ENCODE measurements at regions not wholly inside any gene's neighbourhood (a gene's known extent, or its start where the extent isn't known, plus 50 kb on each side); places are given as distances from the start of the nearest gene placed in this dataset.

DNA sequence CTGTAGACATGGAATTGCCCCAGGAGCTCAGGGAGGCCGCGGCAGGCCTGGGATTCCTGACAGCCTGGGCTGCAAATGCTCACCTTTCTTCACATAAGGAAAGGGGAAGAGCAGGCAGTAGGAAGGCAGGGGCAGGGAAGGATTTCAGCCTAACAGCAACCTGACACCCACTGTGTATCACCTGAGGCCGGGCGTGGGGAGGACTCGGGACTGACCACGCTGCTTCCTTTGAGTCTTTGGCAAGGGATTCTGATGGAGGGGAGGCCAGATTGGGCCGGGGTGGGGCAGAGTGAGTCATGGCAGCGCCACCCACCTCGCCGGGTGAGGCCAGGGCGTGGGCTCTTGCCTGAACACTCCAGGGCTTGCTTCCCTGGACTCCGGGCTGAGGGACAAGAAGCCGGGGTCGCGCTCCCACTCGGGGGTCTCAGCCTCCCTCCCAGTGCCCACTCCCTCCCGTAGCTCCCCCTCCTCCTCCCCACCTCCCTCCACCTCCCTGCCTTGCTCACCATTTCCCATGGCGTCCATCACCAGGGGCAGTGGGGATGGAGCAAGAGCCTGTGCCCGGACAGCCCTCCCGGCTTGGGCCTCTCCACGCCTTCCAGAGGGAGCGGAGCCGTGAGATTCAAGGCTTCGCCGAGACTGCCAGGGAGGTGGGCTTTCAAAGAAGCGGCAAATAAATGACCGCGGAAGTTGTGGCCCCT, 247.9 kb upstream of the RTL1 start:
- TF ChIP-seq, protein P1, sequence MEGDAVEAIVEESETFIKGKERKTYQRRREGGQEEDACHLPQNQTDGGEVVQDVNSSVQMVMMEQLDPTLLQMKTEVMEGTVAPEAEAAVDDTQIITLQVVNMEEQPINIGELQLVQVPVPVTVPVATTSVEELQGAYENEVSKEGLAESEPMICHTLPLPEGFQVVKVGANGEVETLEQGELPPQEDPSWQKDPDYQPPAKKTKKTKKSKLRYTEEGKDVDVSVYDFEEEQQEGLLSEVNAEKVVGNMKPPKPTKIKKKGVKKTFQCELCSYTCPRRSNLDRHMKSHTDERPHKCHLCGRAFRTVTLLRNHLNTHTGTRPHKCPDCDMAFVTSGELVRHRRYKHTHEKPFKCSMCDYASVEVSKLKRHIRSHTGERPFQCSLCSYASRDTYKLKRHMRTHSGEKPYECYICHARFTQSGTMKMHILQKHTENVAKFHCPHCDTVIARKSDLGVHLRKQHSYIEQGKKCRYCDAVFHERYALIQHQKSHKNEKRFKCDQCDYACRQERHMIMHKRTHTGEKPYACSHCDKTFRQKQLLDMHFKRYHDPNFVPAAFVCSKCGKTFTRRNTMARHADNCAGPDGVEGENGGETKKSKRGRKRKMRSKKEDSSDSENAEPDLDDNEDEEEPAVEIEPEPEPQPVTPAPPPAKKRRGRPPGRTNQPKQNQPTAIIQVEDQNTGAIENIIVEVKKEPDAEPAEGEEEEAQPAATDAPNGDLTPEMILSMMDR (IDR thresholded peaks at IDR 0.05; ENCODE audit: poor library complexity, severe bottlenecking), result no peak
- TF ChIP-seq EP300 (conservative IDR thresholded peaks at IDR 0.05; ENCODE audit: poor library complexity, severe bottlenecking) (no peak), POLR2AphosphoS5 (IDR thresholded peaks at IDR 0.05) (no peak), EZH2 (IDR thresholded peaks at IDR 0.05; ENCODE audit: borderline replicate concordance, insufficient read depth, low read length, poor library complexity, severe bottlenecking) (no peak)

All from neural cell (in vitro differentiated cells).